PC-3 (cell line): ENCODE measurements at regions not wholly inside any gene's neighbourhood (a gene's known extent, or its start where the extent isn't known, plus 50 kb on each side); places are given as distances from the start of the nearest gene placed in this dataset.

Experiments used
- EZH2 ChIP-seq: fragments of 300-600 bp; sonication (generic); IDR thresholded peaks from one replicate; pipeline ENCODE4 v1.6.1; 2017; ENCODE audit warnings: antibody characterized with exemption, mild to moderate bottlenecking, low read length; ENCODE audit not compliant: unreplicated experiment
- TF ChIP-seq, protein P1 (sequence below): fragments of 300-600 bp; sonication (generic); conservative IDR thresholded peaks from 2 replicates; pipeline ENCODE4 v1.5.1; 2017; ENCODE audit warnings: antibody characterized with exemption, low read depth, mild to moderate bottlenecking, low read length

GRCh38 chr3:98670020-98670419 is 76.6 kb upstream of the CPOX start:
- TF ChIP-seq, protein P1, sequence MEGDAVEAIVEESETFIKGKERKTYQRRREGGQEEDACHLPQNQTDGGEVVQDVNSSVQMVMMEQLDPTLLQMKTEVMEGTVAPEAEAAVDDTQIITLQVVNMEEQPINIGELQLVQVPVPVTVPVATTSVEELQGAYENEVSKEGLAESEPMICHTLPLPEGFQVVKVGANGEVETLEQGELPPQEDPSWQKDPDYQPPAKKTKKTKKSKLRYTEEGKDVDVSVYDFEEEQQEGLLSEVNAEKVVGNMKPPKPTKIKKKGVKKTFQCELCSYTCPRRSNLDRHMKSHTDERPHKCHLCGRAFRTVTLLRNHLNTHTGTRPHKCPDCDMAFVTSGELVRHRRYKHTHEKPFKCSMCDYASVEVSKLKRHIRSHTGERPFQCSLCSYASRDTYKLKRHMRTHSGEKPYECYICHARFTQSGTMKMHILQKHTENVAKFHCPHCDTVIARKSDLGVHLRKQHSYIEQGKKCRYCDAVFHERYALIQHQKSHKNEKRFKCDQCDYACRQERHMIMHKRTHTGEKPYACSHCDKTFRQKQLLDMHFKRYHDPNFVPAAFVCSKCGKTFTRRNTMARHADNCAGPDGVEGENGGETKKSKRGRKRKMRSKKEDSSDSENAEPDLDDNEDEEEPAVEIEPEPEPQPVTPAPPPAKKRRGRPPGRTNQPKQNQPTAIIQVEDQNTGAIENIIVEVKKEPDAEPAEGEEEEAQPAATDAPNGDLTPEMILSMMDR, result no peak
- TF ChIP-seq EZH2, result no peak
